ENCODE measurements at regions not wholly inside any gene's neighbourhood (a gene's known extent, or its start where the extent isn't known, plus 50 kb on each side); places are given as distances from the start of the nearest gene placed in this dataset.
"Not testable (repeated sequence)": the region's sequence is repeated elsewhere in the genome, so short reads cannot be mapped to it uniquely, and the experiment has no call there.

GRCh38 chr1:82790556-82790955 is 989.8 kb downstream of the ADGRL2 start:
- no peak for FAIRE-seq

DNA sequence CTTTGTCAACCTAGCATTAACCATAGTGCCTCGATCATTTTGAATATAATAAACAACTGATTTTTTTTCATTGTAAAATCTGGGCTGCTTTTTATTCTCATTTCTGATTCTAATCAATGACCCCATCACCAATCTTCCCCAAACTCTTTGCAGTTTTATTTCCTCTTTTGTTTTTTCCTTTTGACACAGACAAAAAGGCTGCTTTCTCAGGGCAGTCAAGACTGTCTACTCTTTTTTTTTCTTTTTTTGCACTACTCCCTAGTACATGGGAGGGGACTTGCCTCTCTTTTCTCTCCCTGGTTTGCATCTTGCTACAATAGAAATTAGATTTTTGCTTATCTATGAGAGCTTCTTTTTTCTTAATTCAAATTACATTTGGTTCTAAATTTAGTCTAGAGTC is 987.9 kb downstream of the ADGRL2 start:
- no peak for FAIRE-seq

GRCh38 chr1:82788038-82788437 is 987.3 kb downstream of the ADGRL2 start:
- no peak for FAIRE-seq

- FAIRE-seq, result no peak
Measured at GRCh38 chr1:82786883-82787282, 986.1 kb downstream of the ADGRL2 start.

GRCh38 chr1:82785268-82785790 is 984.6 kb downstream of the ADGRL2 start:
- FAIRE-seq, result no peak

DNA sequence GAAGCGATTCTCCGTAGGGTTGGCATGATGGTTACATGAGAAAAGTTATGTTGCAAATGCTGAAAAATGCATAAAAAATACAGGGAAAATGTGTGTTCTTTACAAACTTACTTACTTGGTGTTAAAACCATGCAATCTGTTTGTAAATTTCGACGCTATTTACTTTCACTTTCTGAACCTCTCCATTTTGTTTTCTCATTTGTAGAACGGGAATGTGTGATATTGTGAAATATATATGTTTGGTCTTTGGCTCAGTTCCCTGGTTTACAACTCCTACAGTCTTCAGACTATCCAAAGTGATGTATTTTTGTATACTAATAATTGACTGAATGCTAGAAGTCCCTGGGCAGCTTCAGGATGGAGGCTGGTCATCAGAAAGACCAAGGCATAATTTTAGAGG is 982.3 kb downstream of the ADGRL2 start:
- FAIRE-seq, result no peak

GRCh38 chr1:82782599-82782998 is 981.9 kb downstream of the ADGRL2 start:
- no peak for FAIRE-seq

DNA sequence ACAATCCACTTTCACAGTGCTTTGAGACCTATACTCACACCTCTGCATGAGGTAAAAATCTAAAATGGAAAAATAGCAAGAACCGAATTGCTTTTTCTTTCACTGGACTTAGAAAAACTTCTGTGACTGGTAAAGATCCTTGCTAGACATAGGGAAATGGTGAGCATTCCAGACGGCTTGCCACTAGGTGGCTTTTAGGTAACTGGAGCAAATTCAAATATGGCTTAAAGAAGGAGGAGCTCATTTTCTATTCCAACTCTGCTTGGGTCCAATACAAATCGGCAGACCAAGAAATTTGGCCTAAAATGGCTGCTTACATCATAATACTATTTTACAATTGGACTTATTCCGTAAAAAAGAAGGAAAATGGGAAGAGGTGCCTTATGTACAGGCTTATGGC is 977.9 kb downstream of the ADGRL2 start:
- FAIRE-seq, result no peak

DNA sequence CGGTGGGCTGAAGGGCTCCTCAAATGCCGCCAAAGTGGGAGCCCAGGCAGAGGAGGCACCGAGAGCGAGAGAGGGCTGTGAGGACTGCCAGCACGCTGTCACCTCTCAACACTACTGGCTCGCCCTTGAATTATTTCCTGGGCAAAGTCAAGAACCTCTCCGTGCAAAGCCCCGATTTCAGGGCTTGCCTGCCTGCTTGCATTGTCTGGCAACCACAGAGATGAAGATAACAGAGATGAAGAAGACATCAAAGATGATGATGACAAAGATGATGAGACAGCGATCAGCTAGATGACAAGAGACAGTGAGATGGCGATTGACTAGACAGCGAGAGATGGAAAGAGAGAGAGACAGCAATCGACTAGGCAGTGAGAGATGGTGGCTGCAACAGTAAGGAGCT is 976.5 kb downstream of the ADGRL2 start:
- no peak for FAIRE-seq

- FAIRE-seq, result not testable (repeated sequence)
Measured at GRCh38 chr1:82776730-82777129, 976.0 kb downstream of the ADGRL2 start.

DNA sequence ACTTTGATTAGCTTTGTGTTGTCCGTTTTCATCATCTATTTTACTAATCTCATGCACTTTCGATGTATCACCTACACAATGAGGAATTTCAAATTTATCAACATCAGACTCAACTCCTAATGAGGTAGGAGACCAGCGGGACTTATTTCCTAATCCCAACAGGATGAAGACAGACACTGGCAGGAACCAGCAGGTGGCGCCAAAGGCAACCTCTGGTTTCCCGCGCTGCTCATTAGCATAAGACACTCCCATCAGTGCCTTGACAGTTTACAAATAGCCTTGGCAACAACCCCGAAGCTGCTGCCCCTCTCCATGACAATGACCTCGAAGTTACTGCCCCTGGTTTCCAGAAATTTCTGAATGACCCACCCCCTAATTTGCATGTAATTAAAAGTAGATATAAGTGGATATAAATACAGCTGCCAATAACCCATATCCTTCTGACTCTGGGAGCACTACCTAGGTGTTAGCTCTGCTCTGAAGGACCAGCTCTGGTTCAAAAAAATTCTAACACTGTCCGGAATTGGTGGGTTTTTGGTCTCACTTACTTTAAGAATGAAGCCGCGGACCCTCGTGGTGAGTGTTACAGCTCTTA is 974.8 kb downstream of the ADGRL2 start:
- FAIRE-seq, result no peak

DNA sequence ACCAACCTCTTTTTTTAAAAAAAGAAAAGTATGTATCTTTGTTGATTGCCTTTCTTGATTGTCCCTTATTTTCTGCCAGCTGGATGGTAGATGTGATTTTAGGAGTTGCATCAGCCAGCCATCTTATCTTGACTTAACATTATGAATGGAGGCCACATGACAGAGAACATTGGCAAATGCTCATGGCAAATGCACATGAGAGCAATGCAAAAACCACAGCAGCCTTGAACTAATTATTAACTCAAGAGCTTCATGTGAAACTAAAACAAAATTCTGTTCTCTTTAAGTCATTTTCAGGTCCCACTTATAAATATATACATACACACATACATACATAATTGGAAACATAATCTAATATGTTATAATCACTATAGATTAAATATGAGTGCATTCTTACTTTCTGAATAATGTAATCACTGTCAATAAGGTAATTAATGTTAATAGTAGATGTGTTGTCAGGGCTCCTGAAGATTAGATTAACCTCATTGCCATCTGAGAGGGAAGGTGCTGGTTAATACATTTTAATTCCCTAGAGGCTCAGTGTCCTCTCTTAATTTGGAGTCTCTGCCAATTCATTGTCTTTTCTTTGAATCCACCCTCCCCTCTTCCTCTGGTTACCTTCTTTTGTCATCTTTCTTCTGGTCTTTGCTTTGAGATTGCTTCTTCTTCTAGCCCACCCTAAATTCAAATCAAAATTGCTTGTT is 962.2 kb downstream of the ADGRL2 start:
- no peak for FAIRE-seq

- FAIRE-seq, result no peak
Measured at GRCh38 chr1:82759035-82759434, 958.3 kb downstream of the ADGRL2 start.

DNA sequence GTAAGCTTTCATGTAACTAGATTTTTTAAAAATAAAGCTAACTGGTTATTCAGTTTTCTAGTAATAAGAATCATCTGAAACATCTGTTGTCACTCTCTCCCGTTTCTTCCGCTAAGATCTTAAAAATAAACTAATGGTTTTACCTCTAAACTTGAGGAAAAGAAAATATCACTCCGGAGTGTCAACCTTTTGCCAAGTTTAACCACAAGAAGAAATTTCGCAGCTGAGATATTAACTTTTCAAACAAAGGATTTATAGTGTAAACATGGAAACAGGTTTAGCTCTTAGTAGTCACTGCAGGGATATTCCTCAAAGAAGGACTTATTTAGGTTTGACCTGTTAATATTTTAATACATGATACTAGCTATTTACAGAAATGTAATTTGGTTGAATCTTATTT is 954.9 kb downstream of the ADGRL2 start:
- no peak for FAIRE-seq

GRCh38 chr1:82755191-82755590 is 954.5 kb downstream of the ADGRL2 start:
- no peak for FAIRE-seq

- FAIRE-seq, result no peak
Measured at GRCh38 chr1:82752046-82752445, 951.3 kb downstream of the ADGRL2 start.

- FAIRE-seq, result no peak
Measured at GRCh38 chr1:82733645-82734044, 932.9 kb downstream of the ADGRL2 start.

DNA sequence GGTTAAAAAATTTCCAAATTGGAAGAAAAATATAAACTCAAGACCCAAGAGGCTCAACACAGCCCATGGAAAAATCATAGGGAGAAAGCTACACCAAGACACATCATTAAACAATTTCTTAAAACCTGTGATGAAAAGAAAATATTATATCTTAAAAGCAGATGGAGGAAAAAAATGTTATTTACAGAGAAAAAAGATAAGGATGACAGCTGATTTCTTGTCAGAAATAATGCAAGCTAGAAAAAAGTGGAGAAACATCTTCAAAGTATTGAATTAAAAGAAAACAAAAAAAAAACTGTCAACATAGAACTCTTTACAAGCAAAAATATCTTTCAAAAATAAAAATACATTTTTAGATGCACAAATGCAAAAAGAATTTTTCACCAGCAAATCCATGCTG is 930.5 kb downstream of the ADGRL2 start:
- FAIRE-seq, result no peak

DNA sequence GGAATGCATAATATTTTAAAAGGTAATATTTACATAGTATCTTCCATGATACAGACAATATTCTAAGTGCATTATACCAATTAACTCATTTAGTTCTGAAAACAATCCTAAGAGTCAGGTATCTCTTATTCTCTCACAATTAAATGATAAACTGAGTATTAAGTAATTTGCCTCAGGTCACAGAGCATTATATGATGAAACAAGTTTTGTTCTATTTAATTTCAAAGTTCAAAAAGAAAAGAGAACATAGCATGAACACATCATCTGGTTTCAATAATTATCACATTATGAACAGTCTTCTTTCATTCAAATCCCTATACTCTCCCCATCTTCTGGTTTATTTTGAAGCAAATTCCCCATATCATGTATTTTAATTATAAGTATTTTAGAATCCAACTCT is 927.5 kb downstream of the ADGRL2 start:
- no peak for FAIRE-seq

- no peak for FAIRE-seq
Measured at GRCh38 chr1:82724246-82724645, 923.5 kb downstream of the ADGRL2 start.

GRCh38 chr1:82722608-82723007 is 921.9 kb downstream of the ADGRL2 start:
- FAIRE-seq, result no peak

- FAIRE-seq, result no peak
Measured at GRCh38 chr1:82721702-82722101, 921.0 kb downstream of the ADGRL2 start.

DNA sequence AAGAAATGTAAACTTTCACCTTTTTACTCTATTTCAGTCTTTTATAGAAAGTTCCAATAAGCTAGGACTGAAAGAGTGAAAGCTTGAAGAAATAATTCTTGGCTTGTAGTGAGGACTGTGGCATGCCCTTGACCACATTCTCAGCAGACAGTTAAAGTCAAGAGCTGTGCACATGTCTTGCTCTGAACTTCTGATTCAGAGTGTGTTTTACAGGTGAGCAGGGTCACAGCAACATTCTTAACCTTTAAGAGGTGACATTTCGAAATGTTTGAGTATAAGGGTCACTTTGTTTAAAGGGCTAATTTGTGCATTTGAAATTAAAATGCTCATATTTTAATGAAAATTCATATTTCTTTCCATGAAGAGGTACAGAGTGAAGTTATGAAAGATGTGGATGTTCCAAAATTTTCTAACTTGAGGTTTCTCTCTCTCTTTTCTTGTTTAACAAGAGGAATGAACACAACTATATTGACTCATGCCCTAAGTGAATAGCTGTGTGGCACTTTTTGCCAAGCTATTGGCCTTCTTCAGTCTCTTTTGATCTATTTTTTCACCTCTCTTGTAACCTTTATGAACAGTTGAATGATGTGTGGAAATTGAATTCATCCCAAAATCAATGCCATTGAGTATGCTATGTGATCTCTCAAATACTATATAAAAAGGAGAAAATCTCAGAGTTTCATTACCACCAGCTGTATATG is 918.1 kb downstream of the ADGRL2 start:
- FAIRE-seq, result no peak

DNA sequence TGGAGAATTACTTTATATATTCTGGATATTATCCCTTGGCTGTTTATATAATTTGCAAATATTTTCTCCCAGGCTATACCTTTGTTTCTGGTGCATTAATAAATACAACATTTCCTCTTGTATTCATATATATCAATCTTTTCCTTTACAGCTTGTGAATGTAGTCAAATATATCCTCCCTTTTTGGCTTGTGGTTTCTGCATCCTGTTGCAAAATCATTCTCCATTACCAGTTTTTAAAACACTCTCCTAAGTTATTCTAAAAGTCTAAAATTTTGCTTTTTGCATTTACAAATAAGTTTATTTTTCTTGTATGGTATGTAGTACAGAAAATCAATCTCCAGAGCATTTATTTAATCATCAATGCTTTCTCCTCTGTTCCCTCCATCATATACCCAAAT is 909.4 kb downstream of the ADGRL2 start:
- no peak for FAIRE-seq
